NCI-H1417 treated with DMSO at 0.1 percent for 48 hours (cell line): ENCODE measurements at regions not wholly inside any gene's neighbourhood (a gene's known extent, or its start where the extent isn't known, plus 50 kb on each side); places are given as distances from the start of the nearest gene placed in this dataset.

ENCODE experiments used
- DNase-seq: peaks from one replicate; lab custom pipeline; 2025; lab: John Stamatoyannopoulos, UW

GRCh38 chr16:73214825-73215677 lies 167.1 kb upstream of the ZFHX3 start:
- no peak for DNase-seq

GRCh38 chr16:73213732-73214455 lies 166.0 kb upstream of the ZFHX3 start:
- no peak for DNase-seq

- DNase-seq = no peak
These were observed 164.5 kb upstream of the ZFHX3 start for GRCh38 chr16:73212431-73212830.

- DNase-seq = no peak
These were observed 162.8 kb upstream of the ZFHX3 start for GRCh38 chr16:73210686-73211085.

GRCh38 chr16:73210084-73210483 lies 162.2 kb upstream of the ZFHX3 start:
- DNase-seq = no peak

- no peak for DNase-seq
These were observed 161.3 kb upstream of the ZFHX3 start for GRCh38 chr16:73209190-73209589.

GRCh38 chr16:73206151-73206707 lies 158.3 kb upstream of the ZFHX3 start:
- DNase-seq = no peak

- no peak for DNase-seq
These were observed 157.4 kb upstream of the ZFHX3 start for GRCh38 chr16:73205153-73205886.

- DNase-seq = no peak
These were observed 156.6 kb upstream of the ZFHX3 start for GRCh38 chr16:73204359-73205152.

- DNase-seq = no peak
These were observed 154.3 kb upstream of the ZFHX3 start for GRCh38 chr16:73202161-73202729.

GRCh38 chr16:73199214-73199613 lies 151.3 kb upstream of the ZFHX3 start:
- DNase-seq = no peak

- no peak for DNase-seq
These were observed 150.6 kb upstream of the ZFHX3 start for GRCh38 chr16:73198481-73198880.

GRCh38 chr16:73197598-73197997 lies 149.7 kb upstream of the ZFHX3 start:
- DNase-seq = no peak

GRCh38 chr16:73196670-73197069 lies 148.7 kb upstream of the ZFHX3 start:
- DNase-seq = no peak

- no peak for DNase-seq
These were observed 145.5 kb upstream of the ZFHX3 start for GRCh38 chr16:73193464-73193863.

GRCh38 chr16:73192232-73192894 lies 144.4 kb upstream of the ZFHX3 start:
- DNase-seq = no peak

GRCh38 chr16:73191660-73192046 lies 143.7 kb upstream of the ZFHX3 start:
- DNase-seq = no peak

GRCh38 chr16:73190688-73191659 lies 143.0 kb upstream of the ZFHX3 start:
- DNase-seq = no peak

- no peak for DNase-seq
These were observed 142.3 kb upstream of the ZFHX3 start for GRCh38 chr16:73190256-73190655.
